Psoas muscle (tissue), 7 donors: ENCODE measurements at regions not wholly inside any gene's neighbourhood (a gene's known extent, or its start where the extent isn't known, plus 50 kb on each side); places are given as distances from the start of the nearest gene placed in this dataset.

Source experiments
- ATAC-seq, 4 donors: fragments of 200-7000 bp; cut with Tn5 transposase; one replicate each; pipeline ENCODE4 v1.9.1; 2020; ENCODE audit warnings: moderate library complexity in 3 of 4, mild to moderate bottlenecking in 2 of 4
- DNase-seq, 2 donors: peaks; one replicate each; pipeline ENCODE4 v3.0.0-alpha.2; 2020
- H3K27ac ChIP-seq: fragments of 200-600 bp; one replicate; pipeline ENCODE4 v1.8.0; 2022
- H3K27me3 ChIP-seq, 3 donors: fragments of 200-600 bp in 1 of 3; one replicate each; pipeline versions ENCODE4 v1.6.1 to v1.8.0; 2013 to 2022; ENCODE audit warnings: low read length in 2 of 3, mild to moderate bottlenecking in 2 of 3, moderate library complexity in 1 of 3; ENCODE audit not compliant: insufficient read depth in 3 of 3
- H3K36me3 ChIP-seq, 2 donors: fragments of 200-600 bp in 1 of 2; one replicate each; pipeline versions ENCODE4 v1.6.1 to v1.8.0; 2013 to 2022; ENCODE audit warnings: low read depth in 1 of 2, mild to moderate bottlenecking in 1 of 2, moderate library complexity in 1 of 2; ENCODE audit not compliant: insufficient read depth in 1 of 2
- H3K4me1 ChIP-seq: fragments of 200-600 bp; one replicate; pipeline ENCODE4 v1.8.0; 2022
- H3K4me3 ChIP-seq: fragments of 200-600 bp; one replicate; pipeline ENCODE4 v1.8.0; 2022; ENCODE audit warnings: mild to moderate bottlenecking
- H3K9me3 ChIP-seq: fragments of 200-600 bp; one replicate; pipeline ENCODE4 v1.8.0; 2022
- CTCF ChIP-seq: fragments of 200-600 bp; IDR thresholded peaks from one replicate; pipeline ENCODE4 v1.8.0; 2022; ENCODE audit warnings: antibody characterized with exemption
- WGBS, 3 donors: extraction: QIAGEN DNeasy Blood & Tissue Kit; methylation state at CpG; one replicate each; pipeline versions ENCODE4 v1.1.6 to v1.1.7; 2013; 5-methylcytosine and 5-hydroxymethylcytosine counted together
- intact Hi-C, 2 donors: fragments of 100-400 bp; cut with DNase I; formaldehyde crosslinking; loops; one replicate each; pipeline versions ENCODE4 v1.11.0 to v1.14.2; 2022
- donor health status: healthy with polysubstance abuse.
- donor health status: DM: no; HTN: no; CAD: no; lungs with moderate emphysema.
- donor health status: Bipolar disorder and iron deficiency.
- donor health status: healthy.
- donor health status: DM: yes; HTN: yes; CAD: no.
- donor health status: DM: no; HTN: no; CAD: no.
- donor health status: DM: yes; HTN: yes; CAD: no.

GRCh38 chr6:135568379-135568778 lies 70.8 kb upstream of the AHI1 start:
- intact Hi-C loops = no loop called here
- no peaks in the 10 kb centered on the region for H3K4me1 ChIP-seq
- WGBS, 3 donors = 10 to 18% (median 17%) methylated on average over 3 of the region's 3 CpGs
- DNase-seq = no peak
- H3K4me3 ChIP-seq = no peak overlapping the region
- H3K27ac ChIP-seq = no peak overlapping the region
- H3K36me3 ChIP-seq = no peaks in the 10 kb centered on the region
- TF ChIP-seq CTCF = no peak
- H3K9me3 ChIP-seq = no peaks in the 10 kb centered on the region
- no peaks in the 10 kb centered on the region for H3K27me3 ChIP-seq
- no peak for ATAC-seq

- Histone ChIP-seq H3K27me3 (no peaks in the 10 kb centered on the region), H3K4me1 (no peaks in the 10 kb centered on the region), H3K4me3 (no peak overlapping the region), H3K36me3 (no peaks in the 10 kb centered on the region), H3K9me3 (no peaks in the 10 kb centered on the region), H3K27ac (no peak overlapping the region)
- no peak for DNase-seq
- no peak for ATAC-seq
- intact Hi-C loops = no loop called here
- WGBS, 3 donors = 89 to 92% (median 91%) methylated on average over 1 of the region's 1 CpG
- no peak for TF ChIP-seq CTCF
Measured at GRCh38 chr6:135572051-135572450, 74.5 kb upstream of the AHI1 start.

DNA sequence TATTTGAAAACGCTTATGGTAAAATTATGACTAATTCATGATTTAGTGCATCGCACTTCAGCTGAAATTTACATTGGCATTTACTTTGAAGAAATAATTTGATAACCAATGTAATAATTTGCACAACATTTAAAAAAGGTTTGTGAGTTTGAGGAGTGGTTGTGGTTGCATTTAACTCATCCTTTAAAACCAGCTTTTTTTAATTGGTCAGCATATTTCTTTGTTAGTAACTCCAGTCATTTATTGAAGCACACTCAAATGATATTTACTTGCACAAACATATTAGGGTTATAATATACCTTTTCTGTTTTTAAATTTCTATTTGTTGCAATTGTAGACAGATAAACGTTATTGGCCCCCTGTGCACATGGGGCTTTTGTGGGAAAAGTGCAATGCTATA lies 78.1 kb upstream of the AHI1 start:
- DNase-seq = no peak
- no peak for TF ChIP-seq CTCF
- intact Hi-C loops = no loop called here
- Histone ChIP-seq H3K27ac (no peak overlapping the region), H3K27me3 (no peaks in the 10 kb centered on the region), H3K9me3 (no peaks in the 10 kb centered on the region), H3K4me3 (no peak overlapping the region), H3K36me3 (no peaks in the 10 kb centered on the region), H3K4me1 (no peaks in the 10 kb centered on the region)
- WGBS, 3 donors = 80 to 84% (median 82%) methylated on average over 3 of the region's 3 CpGs
- no peak for ATAC-seq

- intact Hi-C loops = no loop called here
- no peak for ATAC-seq
- DNase-seq = no peak
- no peaks in the 10 kb centered on the region for H3K4me1 ChIP-seq
- no peaks in the 10 kb centered on the region for H3K27me3 ChIP-seq
- WGBS, 3 donors = 37 to 63% (median 45%) methylated on average over 1 of the region's 1 CpG
- no peaks in the 10 kb centered on the region for H3K36me3 ChIP-seq
- no peak for TF ChIP-seq CTCF
- H3K9me3 ChIP-seq = no peaks in the 10 kb centered on the region
- H3K27ac ChIP-seq = no peak overlapping the region
- H3K4me3 ChIP-seq = no peak overlapping the region
Measured at GRCh38 chr6:135576055-135576454, 78.5 kb upstream of the AHI1 start.

DNA sequence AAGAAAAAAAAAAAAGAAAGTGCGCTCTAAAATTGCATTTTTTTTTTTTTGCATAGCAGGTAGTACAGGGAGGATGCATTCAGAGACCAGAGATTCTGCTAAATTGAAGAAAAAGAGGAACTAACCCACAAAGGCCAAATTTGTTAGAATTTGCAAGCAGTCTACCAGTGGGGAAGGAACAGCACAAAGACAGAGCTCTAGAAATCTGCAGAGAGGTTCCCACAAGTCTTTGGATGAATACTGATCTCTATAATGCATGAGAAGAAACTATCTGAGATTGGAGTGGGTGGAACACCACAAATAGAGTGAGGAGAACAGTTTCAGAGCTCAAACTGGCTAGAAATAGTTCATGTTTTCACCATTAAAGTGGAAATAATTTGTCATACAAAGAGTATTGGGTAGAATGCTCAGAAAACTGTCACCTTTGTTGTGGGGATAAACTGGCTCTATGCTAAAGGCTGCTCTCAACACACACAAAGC lies 79.6 kb upstream of the AHI1 start:
- no peaks in the 10 kb centered on the region for H3K36me3 ChIP-seq
- intact Hi-C loops = no loop called here
- WGBS, 3 donors = 95 to 100% (median 96%) methylated on average over 1 of the region's 1 CpG
- no peak for DNase-seq
- H3K27ac ChIP-seq = no peak overlapping the region
- no peaks in the 10 kb centered on the region for H3K9me3 ChIP-seq
- H3K4me1 ChIP-seq = no peaks in the 10 kb centered on the region
- no peaks in the 10 kb centered on the region for H3K27me3 ChIP-seq
- no peak overlapping the region for H3K4me3 ChIP-seq
- no peak for ATAC-seq
- TF ChIP-seq CTCF = no peak
